Esophagus muscularis mucosa (tissue), 4 donors: ENCODE measurements at regions not wholly inside any gene's neighbourhood (a gene's known extent, or its start where the extent isn't known, plus 50 kb on each side); places are given as distances from the start of the nearest gene placed in this dataset.

ENCODE experiments used
- EP300 ChIP-seq: sonication (generic); formaldehyde crosslinking; IDR thresholded peaks from one replicate; pipeline ENCODE4 v1.6.1; 2017; ENCODE audit warnings: antibody characterized with exemption
- POLR2A ChIP-seq: fragments of 450-650 bp; IDR thresholded peaks from one replicate; pipeline ENCODE4 v1.6.1; 2017; ENCODE audit warnings: antibody characterized with exemption, moderate library complexity, mild to moderate bottlenecking, low read depth
- TF ChIP-seq, protein P1 (sequence below), 3 experiments: fragments of 200-600 bp in 2 of 3; fragments of 450-650 bp in 1 of 3; sonication (generic) in 2 of 3; IDR thresholded peaks; one replicate each; pipeline ENCODE4 v1.5.1; 2017 to 2019; ENCODE audit warnings: antibody characterized with exemption in 3 of 3, mild to moderate bottlenecking in 2 of 3, moderate library complexity in 1 of 3

DNA sequence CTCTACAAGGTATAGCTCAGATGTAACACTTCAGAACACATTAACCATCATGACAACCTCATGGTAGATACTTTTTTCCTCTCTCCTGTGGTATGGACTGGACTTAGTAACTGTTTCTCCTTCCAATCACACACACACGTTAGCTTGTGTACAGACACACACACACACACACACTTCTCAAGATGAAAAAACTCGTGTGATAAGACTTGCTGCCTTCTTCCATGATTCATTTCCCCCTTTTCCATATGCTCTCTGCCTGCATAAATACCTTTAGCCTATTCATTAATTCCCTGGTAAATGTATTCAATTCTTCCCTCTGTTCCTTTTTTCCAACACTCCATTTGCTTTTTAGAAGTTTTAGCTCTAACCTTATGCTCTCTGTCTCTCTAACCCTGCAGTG lies 118.9 kb upstream of the TANK start:
- no peak for TF ChIP-seq POLR2A
- TF ChIP-seq, protein P1, sequence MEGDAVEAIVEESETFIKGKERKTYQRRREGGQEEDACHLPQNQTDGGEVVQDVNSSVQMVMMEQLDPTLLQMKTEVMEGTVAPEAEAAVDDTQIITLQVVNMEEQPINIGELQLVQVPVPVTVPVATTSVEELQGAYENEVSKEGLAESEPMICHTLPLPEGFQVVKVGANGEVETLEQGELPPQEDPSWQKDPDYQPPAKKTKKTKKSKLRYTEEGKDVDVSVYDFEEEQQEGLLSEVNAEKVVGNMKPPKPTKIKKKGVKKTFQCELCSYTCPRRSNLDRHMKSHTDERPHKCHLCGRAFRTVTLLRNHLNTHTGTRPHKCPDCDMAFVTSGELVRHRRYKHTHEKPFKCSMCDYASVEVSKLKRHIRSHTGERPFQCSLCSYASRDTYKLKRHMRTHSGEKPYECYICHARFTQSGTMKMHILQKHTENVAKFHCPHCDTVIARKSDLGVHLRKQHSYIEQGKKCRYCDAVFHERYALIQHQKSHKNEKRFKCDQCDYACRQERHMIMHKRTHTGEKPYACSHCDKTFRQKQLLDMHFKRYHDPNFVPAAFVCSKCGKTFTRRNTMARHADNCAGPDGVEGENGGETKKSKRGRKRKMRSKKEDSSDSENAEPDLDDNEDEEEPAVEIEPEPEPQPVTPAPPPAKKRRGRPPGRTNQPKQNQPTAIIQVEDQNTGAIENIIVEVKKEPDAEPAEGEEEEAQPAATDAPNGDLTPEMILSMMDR (IDR thresholded peaks at IDR 0.05): no peak
- no peak for TF ChIP-seq EP300
